Hepatocyte (in vitro differentiated cells): ENCODE measurements at regions not wholly inside any gene's neighbourhood (a gene's known extent, or its start where the extent isn't known, plus 50 kb on each side); places are given as distances from the start of the nearest gene placed in this dataset.

Experiments
- DNase-seq: peaks from one replicate; pipeline ENCODE4 v3.0.0-alpha.2; 2016; ENCODE audit warnings: low spot score
- H2AFZ ChIP-seq: fragments of 200-600 bp; sonication (generic); 2 replicates; pipeline ENCODE4 v1.6.0; 2016; ENCODE audit warnings: antibody characterized with exemption, mild to moderate bottlenecking
- H3K27ac ChIP-seq: fragments of 200-600 bp; sonication (generic); 2 replicates; pipeline ENCODE4 v1.5.1; 2016; ENCODE audit warnings: mild to moderate bottlenecking
- H3K27me3 ChIP-seq: fragments of 200-600 bp; sonication (generic); 2 replicates; pipeline ENCODE4 v1.6.1; 2016
- H3K36me3 ChIP-seq: fragments of 200-600 bp; sonication (generic); replicated peaks from 2 replicates; pipeline ENCODE4 v1.5.1; 2016; ENCODE audit warnings: low read depth; ENCODE audit not compliant: insufficient read depth
- H3K4me1 ChIP-seq: fragments of 200-600 bp; sonication (generic); 2 replicates; pipeline ENCODE4 v1.5.1; 2016; ENCODE audit warnings: mild to moderate bottlenecking, moderate library complexity; ENCODE audit not compliant: insufficient read depth
- H3K4me2 ChIP-seq: fragments of 200-600 bp; sonication (generic); 2 replicates; pipeline ENCODE4 v1.6.0; 2016
- H3K4me3 ChIP-seq: fragments of 200-600 bp; sonication (generic); 2 replicates; pipeline ENCODE4 v1.5.1; 2016; ENCODE audit warnings: mild to moderate bottlenecking
- H3K79me2 ChIP-seq: fragments of 200-600 bp; sonication (generic); 2 replicates; pipeline ENCODE4 v1.6.0; 2017; ENCODE audit warnings: mild to moderate bottlenecking
- H3K9me2 ChIP-seq: fragments of 200-600 bp; sonication (generic); replicated peaks from 2 replicates; pipeline ENCODE4 v1.6.0; 2017; ENCODE audit warnings: mild to moderate bottlenecking; ENCODE audit not compliant: insufficient read depth
- H3K9me3 ChIP-seq: fragments of 200-600 bp; sonication (generic); 2 replicates; pipeline ENCODE4 v1.5.1; 2016; ENCODE audit warnings: low read depth, mild to moderate bottlenecking
- H4K20me1 ChIP-seq: fragments of 200-600 bp; sonication (generic); 2 replicates; pipeline ENCODE4 v1.6.0; 2016; ENCODE audit warnings: mild to moderate bottlenecking; ENCODE audit not compliant: insufficient read depth, poor library complexity, severe bottlenecking
- EZH2 ChIP-seq: fragments of 200-600 bp; sonication (generic); IDR thresholded peaks from 2 replicates; pipeline ENCODE4 v1.6.1; 2016; ENCODE audit warnings: antibody characterized with exemption, mild to moderate bottlenecking, borderline replicate concordance
- EZH2phosphoT487 ChIP-seq: fragments of 200-600 bp; sonication (generic); IDR thresholded peaks from one replicate; pipeline ENCODE4 v1.6.1; 2018; ENCODE audit warnings: antibody characterized with exemption, mild to moderate bottlenecking, low read depth, moderate library complexity; ENCODE audit not compliant: unreplicated experiment, severe bottlenecking
- WGBS: methylation state at CpG from one replicate; pipeline ENCODE4 v1.1.6; 2016; ENCODE audit warnings: low lambda C conversion rate; ENCODE audit errors: missing lambda C conversion rate; 5-methylcytosine and 5-hydroxymethylcytosine counted together
- TF ChIP-seq, protein P1 (sequence below): fragments of 200-600 bp; sonication (generic); IDR thresholded peaks from 2 replicates; pipeline ENCODE4 v1.5.1; 2016; ENCODE audit warnings: antibody characterized with exemption, mild to moderate bottlenecking; ENCODE audit not compliant: poor library complexity

DNA sequence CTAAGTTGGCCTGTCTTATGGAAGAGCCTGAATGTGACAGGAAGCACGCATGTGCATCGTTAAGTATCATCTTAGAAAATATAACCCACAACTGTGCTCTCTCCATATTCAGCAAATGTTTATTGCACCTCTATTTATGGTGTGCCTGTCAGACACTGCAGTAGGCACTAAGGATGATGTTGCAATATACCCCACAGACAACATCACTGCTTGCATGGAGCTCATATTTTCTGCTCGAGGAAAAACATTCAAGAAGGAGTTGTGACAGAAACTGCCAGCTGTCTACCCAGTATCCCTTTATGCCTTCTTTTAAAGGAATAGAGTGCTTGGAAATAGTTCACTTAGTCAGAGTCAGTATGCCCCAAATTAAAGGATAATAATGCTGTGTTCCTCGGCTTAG, 132.3 kb upstream of the RBFOX1 start:
- Histone ChIP-seq H3K27ac (no peak overlapping the region), H3K4me2 (no peak overlapping the region), H3K9me2 (no peaks in the 10 kb centered on the region), H2AFZ (no peak overlapping the region), H3K4me3 (no peak overlapping the region), H4K20me1 (no peaks in the 10 kb centered on the region), H3K79me2 (no peaks in the 10 kb centered on the region), H3K27me3 (no peaks in the 10 kb centered on the region), H3K36me3 (no peaks in the 10 kb centered on the region), H3K4me1 (no peaks in the 10 kb centered on the region), H3K9me3 (no peaks in the 10 kb centered on the region)
- TF ChIP-seq EZH2phosphoT487 (no peak), EZH2 (no peak)
- TF ChIP-seq, protein P1, sequence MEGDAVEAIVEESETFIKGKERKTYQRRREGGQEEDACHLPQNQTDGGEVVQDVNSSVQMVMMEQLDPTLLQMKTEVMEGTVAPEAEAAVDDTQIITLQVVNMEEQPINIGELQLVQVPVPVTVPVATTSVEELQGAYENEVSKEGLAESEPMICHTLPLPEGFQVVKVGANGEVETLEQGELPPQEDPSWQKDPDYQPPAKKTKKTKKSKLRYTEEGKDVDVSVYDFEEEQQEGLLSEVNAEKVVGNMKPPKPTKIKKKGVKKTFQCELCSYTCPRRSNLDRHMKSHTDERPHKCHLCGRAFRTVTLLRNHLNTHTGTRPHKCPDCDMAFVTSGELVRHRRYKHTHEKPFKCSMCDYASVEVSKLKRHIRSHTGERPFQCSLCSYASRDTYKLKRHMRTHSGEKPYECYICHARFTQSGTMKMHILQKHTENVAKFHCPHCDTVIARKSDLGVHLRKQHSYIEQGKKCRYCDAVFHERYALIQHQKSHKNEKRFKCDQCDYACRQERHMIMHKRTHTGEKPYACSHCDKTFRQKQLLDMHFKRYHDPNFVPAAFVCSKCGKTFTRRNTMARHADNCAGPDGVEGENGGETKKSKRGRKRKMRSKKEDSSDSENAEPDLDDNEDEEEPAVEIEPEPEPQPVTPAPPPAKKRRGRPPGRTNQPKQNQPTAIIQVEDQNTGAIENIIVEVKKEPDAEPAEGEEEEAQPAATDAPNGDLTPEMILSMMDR = no peak
- 62% methylated on average over 4 of the region's 4 CpGs for WGBS
- no peak for DNase-seq

DNA sequence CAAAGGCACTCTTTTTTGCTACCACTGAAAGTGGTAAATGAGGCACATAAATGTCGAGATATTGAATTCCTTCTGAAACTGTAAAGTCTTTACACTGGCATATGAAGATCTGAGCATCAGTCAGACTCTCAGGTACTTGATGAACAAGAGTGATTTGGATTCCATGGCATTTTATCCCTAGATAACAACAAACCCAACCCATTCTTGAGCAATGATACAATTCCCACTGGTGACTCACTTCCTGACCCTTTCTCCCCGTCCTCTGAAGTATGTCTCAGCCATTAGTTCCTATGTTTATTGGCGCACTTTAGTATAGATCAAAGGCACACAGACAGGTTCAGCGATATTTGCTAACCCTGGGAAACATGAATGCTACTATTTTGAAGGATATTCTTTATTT, 147.0 kb upstream of the RBFOX1 start:
- TF ChIP-seq, protein P1 = no peak
- TF ChIP-seq EZH2 (no peak), EZH2phosphoT487 (no peak)
- Histone ChIP-seq H2AFZ (no peak overlapping the region), H3K79me2 (no peaks in the 10 kb centered on the region), H3K36me3 (no peaks in the 10 kb centered on the region), H3K4me1 (no peaks in the 10 kb centered on the region), H3K4me2 (no peak overlapping the region), H3K9me2 (no peaks in the 10 kb centered on the region), H3K9me3 (no peaks in the 10 kb centered on the region), H4K20me1 (no peaks in the 10 kb centered on the region), H3K27me3 (no peaks in the 10 kb centered on the region), H3K27ac (no peak overlapping the region), H3K4me3 (no peak overlapping the region)
- DNase-seq = peak; percentile 23
- WGBS = 49% methylated on average over 4 of the region's 4 CpGs

DNA sequence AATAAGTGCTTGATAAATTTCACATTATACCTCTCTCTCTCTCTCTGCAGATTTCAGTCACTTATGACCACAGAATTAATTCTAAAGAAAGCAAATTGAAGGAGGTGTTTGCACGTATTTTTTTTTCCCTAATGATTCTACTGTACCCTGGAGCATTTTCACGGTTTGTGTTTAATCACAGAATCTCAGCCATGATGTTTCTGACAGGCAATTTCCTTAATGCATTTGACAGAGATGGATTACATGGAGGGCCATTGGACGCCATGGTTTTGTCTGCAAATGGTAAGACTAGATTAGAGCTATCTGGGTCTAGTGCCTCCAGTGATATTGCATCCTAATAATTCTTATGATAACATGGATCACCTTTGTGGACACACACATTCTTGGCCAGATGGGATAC, 147.5 kb upstream of the RBFOX1 start:
- H3K79me2 ChIP-seq = no peaks in the 10 kb centered on the region
- no peaks in the 10 kb centered on the region for H3K36me3 ChIP-seq
- DNase-seq = no peak
- no peaks in the 10 kb centered on the region for H3K9me3 ChIP-seq
- TF ChIP-seq EZH2 (no peak), EZH2phosphoT487 (no peak)
- TF ChIP-seq, protein P1 = no peak
- no peaks in the 10 kb centered on the region for H3K9me2 ChIP-seq
- no peak overlapping the region for H3K4me2 ChIP-seq
- H3K4me1 ChIP-seq = no peaks in the 10 kb centered on the region
- no peaks in the 10 kb centered on the region for H3K27me3 ChIP-seq
- no peaks in the 10 kb centered on the region for H4K20me1 ChIP-seq
- H3K4me3 ChIP-seq = no peak overlapping the region
- WGBS = 49% methylated on average over 3 of the region's 3 CpGs
- no peak overlapping the region for H3K27ac ChIP-seq
- H2AFZ ChIP-seq = no peak overlapping the region

DNA sequence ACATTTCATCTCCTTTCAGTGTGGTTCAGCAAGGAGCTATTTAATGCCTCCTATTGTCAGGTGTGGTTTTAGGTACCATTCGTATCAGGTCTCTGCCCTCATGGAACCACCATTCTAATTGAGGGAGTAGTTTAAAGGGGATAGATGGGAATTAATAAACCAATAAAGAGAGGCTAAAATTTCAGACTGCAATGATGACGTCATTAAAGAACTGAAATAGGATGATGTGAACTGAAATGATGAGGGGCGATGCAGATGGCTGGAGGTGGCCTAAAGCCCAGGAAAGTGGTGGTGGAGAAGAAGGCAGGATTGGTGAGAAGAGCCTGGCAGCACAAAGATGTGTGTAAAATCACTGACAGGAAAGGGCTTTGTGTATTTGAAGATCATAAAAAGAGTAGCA, 148.9 kb upstream of the RBFOX1 start:
- Histone ChIP-seq H4K20me1 (no peaks in the 10 kb centered on the region), H3K4me2 (no peak overlapping the region), H3K27ac (no peak overlapping the region), H3K36me3 (no peaks in the 10 kb centered on the region), H3K4me3 (no peak overlapping the region), H3K4me1 (no peaks in the 10 kb centered on the region), H3K79me2 (no peaks in the 10 kb centered on the region), H3K27me3 (no peaks in the 10 kb centered on the region), H3K9me3 (no peaks in the 10 kb centered on the region), H2AFZ (no peak overlapping the region), H3K9me2 (no peaks in the 10 kb centered on the region)
- TF ChIP-seq, protein P1 = no peak
- TF ChIP-seq EZH2 = no peak
- TF ChIP-seq EZH2phosphoT487 = no peak
- no peak for DNase-seq
- 74% methylated on average over 3 of the region's 3 CpGs for WGBS
